Suprapubic skin (tissue), 3 donors: ENCODE measurements at regions not wholly inside any gene's neighbourhood (a gene's known extent, or its start where the extent isn't known, plus 50 kb on each side); places are given as distances from the start of the nearest gene placed in this dataset.

Source experiments
- POLR2A ChIP-seq, 2 donors: fragments of 450-650 bp; IDR thresholded peaks; one replicate each; pipeline ENCODE4 v1.6.1; 2017; ENCODE audit warnings: antibody characterized with exemption in 2 of 2, mild to moderate bottlenecking in 2 of 2, moderate library complexity in 2 of 2
- TF ChIP-seq, protein P1 (sequence below), 2 donors: fragments of 200-600 bp in 1 of 2; fragments of 450-650 bp in 1 of 2; sonication (generic) in 1 of 2; IDR thresholded peaks; one replicate each; pipeline ENCODE4 v1.5.1; 2016 to 2019; ENCODE audit warnings: antibody characterized with exemption in 2 of 2, mild to moderate bottlenecking in 1 of 2, moderate library complexity in 1 of 2

DNA sequence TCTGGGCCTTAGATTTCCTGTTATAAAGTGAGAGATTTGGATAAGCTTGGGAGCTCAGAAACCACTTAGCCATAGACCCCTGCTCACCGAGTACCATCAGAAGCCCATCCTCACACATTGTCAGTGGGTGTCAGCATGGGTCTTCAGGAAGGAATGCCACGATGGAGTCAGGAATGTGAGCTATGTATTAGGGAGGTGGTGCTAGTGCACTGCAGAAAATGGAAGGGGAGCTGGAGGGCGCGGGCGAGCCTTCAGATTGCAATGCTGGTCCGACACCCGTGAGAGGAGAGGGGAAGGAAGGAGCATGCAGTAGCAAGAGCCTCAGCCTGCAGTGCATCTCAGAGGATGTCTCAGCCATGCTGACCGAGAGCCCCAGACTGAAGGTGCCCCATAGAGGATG lies 294.5 kb downstream of the FOXL1 start:
- TF ChIP-seq, protein P1, sequence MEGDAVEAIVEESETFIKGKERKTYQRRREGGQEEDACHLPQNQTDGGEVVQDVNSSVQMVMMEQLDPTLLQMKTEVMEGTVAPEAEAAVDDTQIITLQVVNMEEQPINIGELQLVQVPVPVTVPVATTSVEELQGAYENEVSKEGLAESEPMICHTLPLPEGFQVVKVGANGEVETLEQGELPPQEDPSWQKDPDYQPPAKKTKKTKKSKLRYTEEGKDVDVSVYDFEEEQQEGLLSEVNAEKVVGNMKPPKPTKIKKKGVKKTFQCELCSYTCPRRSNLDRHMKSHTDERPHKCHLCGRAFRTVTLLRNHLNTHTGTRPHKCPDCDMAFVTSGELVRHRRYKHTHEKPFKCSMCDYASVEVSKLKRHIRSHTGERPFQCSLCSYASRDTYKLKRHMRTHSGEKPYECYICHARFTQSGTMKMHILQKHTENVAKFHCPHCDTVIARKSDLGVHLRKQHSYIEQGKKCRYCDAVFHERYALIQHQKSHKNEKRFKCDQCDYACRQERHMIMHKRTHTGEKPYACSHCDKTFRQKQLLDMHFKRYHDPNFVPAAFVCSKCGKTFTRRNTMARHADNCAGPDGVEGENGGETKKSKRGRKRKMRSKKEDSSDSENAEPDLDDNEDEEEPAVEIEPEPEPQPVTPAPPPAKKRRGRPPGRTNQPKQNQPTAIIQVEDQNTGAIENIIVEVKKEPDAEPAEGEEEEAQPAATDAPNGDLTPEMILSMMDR (IDR thresholded peaks at IDR 0.05): no peak
- no peak for TF ChIP-seq POLR2A (IDR thresholded peaks at IDR 0.05)
